BJ (cell line): ENCODE measurements at regions not wholly inside any gene's neighbourhood (a gene's known extent, or its start where the extent isn't known, plus 50 kb on each side); places are given as distances from the start of the nearest gene placed in this dataset.

Source experiments
- CTCF ChIA-PET: fragments of 350-600 bp; formaldehyde crosslinking; extraction: SDS; loops from one replicate; lab custom pipeline; 2021; ENCODE audit warnings: antibody characterized with exemption, inconsistent platforms; lab: Yijun Ruan, JAX
- POLR2A ChIA-PET: fragments of 300-600 bp; sonication (Branson Sonifier 250); formaldehyde crosslinking; extraction: SDS; loops from one replicate; lab custom pipeline; 2021; ENCODE audit warnings: antibody characterized with exemption; lab: Charles Lee
- DNase-seq: peaks from one replicate; pipeline ENCODE4 v3.0.0-alpha.2; 2011; ENCODE audit warnings: low read depth
- H3K27me3 ChIP-seq: 2 replicates; pipeline ENCODE4 v1.6.0; 2011; ENCODE audit warnings: low read length; ENCODE audit not compliant: control insufficient read depth, insufficient read depth
- H3K36me3 ChIP-seq: 2 replicates; pipeline ENCODE4 v1.5.1; 2011; ENCODE audit warnings: low read length; ENCODE audit not compliant: control insufficient read depth, insufficient read depth
- H3K4me3 ChIP-seq: 2 replicates; pipeline ENCODE4 v1.5.1; 2011; ENCODE audit warnings: low read depth, mild to moderate bottlenecking, control low read depth, low read length
- TF ChIP-seq, protein P1 (sequence below): IDR thresholded peaks from 2 replicates; pipeline ENCODE4 v1.5.1; 2011; ENCODE audit warnings: low read depth, mild to moderate bottlenecking, control low read depth, inconsistent platforms, low read length, moderate library complexity; ENCODE audit not compliant: insufficient read depth

DNA sequence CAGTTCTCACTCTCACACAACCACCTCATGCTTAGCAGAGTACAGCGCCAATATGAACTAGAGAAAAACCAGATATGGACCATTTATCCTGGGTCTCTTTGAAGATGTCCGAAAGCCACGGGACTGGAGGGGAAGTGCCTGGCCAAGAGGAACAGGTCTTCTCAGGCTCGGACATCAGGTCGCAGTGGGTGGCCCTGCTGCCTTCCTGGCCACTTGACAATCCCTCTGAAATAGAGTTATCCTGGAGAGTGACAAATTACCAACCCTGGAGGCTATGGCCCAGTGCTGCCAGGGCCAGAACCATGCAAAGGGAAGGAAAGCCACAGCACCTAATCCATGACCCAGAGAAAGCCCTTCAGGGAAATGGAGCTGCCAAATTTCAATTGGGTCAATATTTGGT lies 646.8 kb upstream of the NRP1 start:
- TF ChIP-seq, protein P1, sequence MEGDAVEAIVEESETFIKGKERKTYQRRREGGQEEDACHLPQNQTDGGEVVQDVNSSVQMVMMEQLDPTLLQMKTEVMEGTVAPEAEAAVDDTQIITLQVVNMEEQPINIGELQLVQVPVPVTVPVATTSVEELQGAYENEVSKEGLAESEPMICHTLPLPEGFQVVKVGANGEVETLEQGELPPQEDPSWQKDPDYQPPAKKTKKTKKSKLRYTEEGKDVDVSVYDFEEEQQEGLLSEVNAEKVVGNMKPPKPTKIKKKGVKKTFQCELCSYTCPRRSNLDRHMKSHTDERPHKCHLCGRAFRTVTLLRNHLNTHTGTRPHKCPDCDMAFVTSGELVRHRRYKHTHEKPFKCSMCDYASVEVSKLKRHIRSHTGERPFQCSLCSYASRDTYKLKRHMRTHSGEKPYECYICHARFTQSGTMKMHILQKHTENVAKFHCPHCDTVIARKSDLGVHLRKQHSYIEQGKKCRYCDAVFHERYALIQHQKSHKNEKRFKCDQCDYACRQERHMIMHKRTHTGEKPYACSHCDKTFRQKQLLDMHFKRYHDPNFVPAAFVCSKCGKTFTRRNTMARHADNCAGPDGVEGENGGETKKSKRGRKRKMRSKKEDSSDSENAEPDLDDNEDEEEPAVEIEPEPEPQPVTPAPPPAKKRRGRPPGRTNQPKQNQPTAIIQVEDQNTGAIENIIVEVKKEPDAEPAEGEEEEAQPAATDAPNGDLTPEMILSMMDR = no peak
- no peak for DNase-seq
- H3K4me3 ChIP-seq = no peak overlapping the region
- no peaks in the 10 kb centered on the region for H3K36me3 ChIP-seq
- ChIA-PET POLR2A (no interaction called here), CTCF (no interaction called here)
- H3K27me3 ChIP-seq = no peaks in the 10 kb centered on the region; the same call in 1 of the 2 replicates

DNA sequence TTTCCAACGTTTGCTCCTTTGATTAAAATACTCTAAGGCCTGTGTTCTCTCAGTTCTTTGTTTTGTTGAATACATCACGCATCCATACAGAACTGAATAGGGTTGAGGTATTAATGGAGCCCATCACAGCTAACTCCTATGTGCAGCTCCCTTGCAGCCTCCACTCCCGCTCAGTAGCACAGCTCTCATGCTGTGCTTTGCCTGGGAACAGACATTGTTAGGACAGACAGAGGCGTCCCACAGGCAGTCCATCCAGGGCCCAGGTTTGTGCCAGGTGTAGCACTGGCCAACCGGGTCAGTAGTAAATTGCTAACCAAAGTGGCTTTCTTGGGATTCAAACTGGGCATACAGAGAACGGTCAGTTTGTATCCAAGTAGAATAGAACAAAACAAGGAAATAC lies 644.7 kb upstream of the NRP1 start:
- TF ChIP-seq, protein P1 = no peak
- no peak for DNase-seq
- ChIA-PET POLR2A (no interaction called here), CTCF (no interaction called here)
- no peak overlapping the region for H3K4me3 ChIP-seq
- peaks cover 1% of the 10 kb centered on the region; the same call in 1 of the 2 replicates for H3K27me3 ChIP-seq
- no peaks in the 10 kb centered on the region for H3K36me3 ChIP-seq

DNA sequence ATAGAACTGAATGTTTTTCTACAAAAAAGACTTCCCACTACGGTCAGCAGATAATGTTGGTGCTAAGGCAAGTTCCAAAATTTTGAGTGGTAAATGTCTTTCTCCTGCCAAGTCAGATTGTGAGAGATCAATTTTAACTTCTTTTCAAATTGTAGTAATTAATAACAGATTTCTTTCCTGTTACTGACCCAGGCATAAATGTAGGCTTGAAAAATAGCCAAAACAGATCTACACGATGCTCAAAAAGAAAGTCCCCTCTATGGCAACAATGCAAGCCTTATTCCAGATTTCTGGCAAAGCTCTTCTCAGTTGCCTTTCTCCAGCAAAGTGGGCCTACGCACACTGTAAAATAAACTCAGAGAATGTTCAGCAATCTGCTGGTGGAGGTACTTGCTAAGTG lies 641.0 kb upstream of the NRP1 start:
- Histone ChIP-seq H3K36me3 (no peaks in the 10 kb centered on the region), H3K4me3 (no peak overlapping the region), H3K27me3 (peaks cover 1% of the 10 kb centered on the region; the same call in 1 of the 2 replicates)
- DNase-seq = no peak
- CTCF ChIA-PET = no interaction called here
- POLR2A ChIA-PET = no interaction called here
- TF ChIP-seq, protein P1 = no peak

DNA sequence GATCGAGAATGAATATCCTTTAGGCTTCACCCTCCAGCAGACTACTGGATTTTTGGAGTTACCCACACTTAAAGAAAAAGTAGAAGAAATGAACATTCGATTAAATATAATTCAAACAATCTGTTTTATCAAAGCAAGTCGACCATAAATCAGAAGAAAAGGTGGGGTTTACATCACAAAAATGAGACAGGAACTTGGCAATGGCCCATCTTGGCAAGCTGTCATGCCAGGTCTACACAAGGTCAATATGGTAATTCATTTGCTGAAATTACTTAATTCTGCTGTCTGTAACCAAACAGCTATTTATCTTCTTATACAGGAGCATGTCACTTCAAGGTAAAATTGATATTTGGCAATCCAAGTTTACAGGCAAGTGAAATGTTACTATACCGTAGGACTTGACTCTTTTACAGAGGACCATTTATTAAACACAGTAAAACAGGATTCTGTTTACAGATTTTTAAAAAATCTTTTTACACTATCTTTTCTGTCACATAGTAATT lies 640.6 kb upstream of the NRP1 start:
- CTCF ChIA-PET = no interaction called here

DNA sequence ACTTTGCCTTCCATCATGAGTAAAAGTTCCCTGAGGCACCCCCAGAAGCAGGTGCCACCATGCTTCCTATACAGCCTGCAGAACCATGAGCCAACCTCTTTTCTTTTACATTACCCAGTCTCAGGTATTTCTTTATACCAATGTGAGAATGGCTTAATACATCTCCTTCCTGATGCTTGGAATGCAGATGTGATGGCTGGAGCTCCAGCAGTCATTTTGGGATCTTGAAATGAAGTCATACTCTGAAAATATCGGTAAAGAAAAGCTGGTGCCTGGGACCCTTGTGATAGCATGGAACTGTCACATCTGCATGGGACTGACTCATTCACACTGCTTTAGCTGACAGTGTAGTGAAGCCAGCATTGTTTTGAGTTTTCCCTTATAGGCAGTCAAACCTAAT lies 634.5 kb upstream of the NRP1 start:
- Histone ChIP-seq H3K4me3 (no peak overlapping the region), H3K27me3 (peaks cover 5% of the 10 kb centered on the region; the same call in 1 of the 2 replicates), H3K36me3 (no peaks in the 10 kb centered on the region)
- POLR2A ChIA-PET = no interaction called here
- DNase-seq = no peak
- TF ChIP-seq, protein P1 = no peak
- CTCF ChIA-PET = no interaction called here

More for the DNA sequence above, 640.6 kb upstream of the NRP1 start:
- no peak for DNase-seq
- H3K4me3 ChIP-seq = no peak overlapping the region
- H3K36me3 ChIP-seq = no peaks in the 10 kb centered on the region
- TF ChIP-seq, protein P1 = no peak
- peaks cover 1% of the 10 kb centered on the region; the same call in 1 of the 2 replicates for H3K27me3 ChIP-seq
- POLR2A ChIA-PET = no interaction called here
